Activated B cell treated with CpG ODN at 0.5 μM for 24 hours (primary cell): ENCODE measurements at regions not wholly inside any gene's neighbourhood (a gene's known extent, or its start where the extent isn't known, plus 50 kb on each side); places are given as distances from the start of the nearest gene placed in this dataset.

Experiments
- ATAC-seq: fragments of 200-7000 bp; cut with Tn5 transposase; one replicate; pipeline ENCODE4 v1.10.0; 2021; ENCODE audit warnings: low read depth, mild to moderate bottlenecking, moderate library complexity
- CTCF ChIA-PET: fragments of 350-600 bp; sonication (Branson Sonifier 250); formaldehyde crosslinking; loops from one replicate; lab custom pipeline; 2021; ENCODE audit warnings: antibody characterized with exemption; lab: Charles Lee
- POLR2A ChIA-PET: fragments of 350-600 bp; sonication (Branson Sonifier 250); formaldehyde crosslinking; loops from one replicate; lab custom pipeline; 2021; ENCODE audit warnings: antibody characterized with exemption; lab: Charles Lee
- DNase-seq: peaks from one replicate; pipeline ENCODE4 v3.0.0; 2022
- H3K27ac Mint-ChIP-seq: one replicate; pipeline ENCODE4 v1.8.0; 2020; ENCODE audit warnings: mixed read lengths
- H3K27me3 Mint-ChIP-seq: one replicate; pipeline ENCODE4 v1.8.0; 2021; ENCODE audit warnings: mixed read lengths
- H3K36me3 Mint-ChIP-seq: one replicate; pipeline ENCODE4 v1.8.0; 2021; ENCODE audit warnings: low read depth, mixed read lengths
- H3K4me1 Mint-ChIP-seq: one replicate; pipeline ENCODE4 v1.8.0; 2021; ENCODE audit warnings: mixed read lengths
- H3K4me3 Mint-ChIP-seq: one replicate; pipeline ENCODE4 v1.8.0; 2020; ENCODE audit warnings: mild to moderate bottlenecking, mixed read lengths
- H3K9me3 Mint-ChIP-seq: one replicate; pipeline ENCODE4 v1.8.0; 2020; ENCODE audit warnings: mixed read lengths
- CTCF ChIP-seq: fragments of 200-600 bp; IDR thresholded peaks from one replicate; pipeline ENCODE4 v1.8.0; 2022; ENCODE audit warnings: antibody characterized with exemption, mild to moderate bottlenecking
- intact Hi-C: fragments of 100-400 bp; cut with micrococcal nuclease; formaldehyde crosslinking; loops from one replicate; pipeline ENCODE4 v1.15.1; 2024

GRCh38 chr4:143763587-143763986, 63.1 kb upstream of the FREM3 start:
- ChIA-PET POLR2A (no interaction called here), CTCF (no interaction called here)
- TF ChIP-seq CTCF = no peak
- no peak overlapping the region for H3K4me3 Mint-ChIP-seq
- H3K36me3 Mint-ChIP-seq = no peaks in the 10 kb centered on the region
- no peaks in the 10 kb centered on the region for H3K27me3 Mint-ChIP-seq
- no peak overlapping the region for H3K27ac Mint-ChIP-seq
- DNase-seq = no peak
- intact Hi-C loops = no loop called here
- no peaks in the 10 kb centered on the region for H3K9me3 Mint-ChIP-seq
- ATAC-seq = no peak
- peaks cover 3% of the 10 kb centered on the region for H3K4me1 Mint-ChIP-seq

- TF ChIP-seq CTCF = no peak
- H3K36me3 Mint-ChIP-seq = no peaks in the 10 kb centered on the region
- no peak overlapping the region for H3K27ac Mint-ChIP-seq
- intact Hi-C loops = no loop called here
- CTCF ChIA-PET = no interaction called here
- no peaks in the 10 kb centered on the region for H3K27me3 Mint-ChIP-seq
- POLR2A ChIA-PET = no interaction called here
- DNase-seq (no peak), ATAC-seq (no peak)
- H3K4me1 Mint-ChIP-seq = peaks cover 3% of the 10 kb centered on the region
- no peak overlapping the region for H3K4me3 Mint-ChIP-seq
- H3K9me3 Mint-ChIP-seq = no peaks in the 10 kb centered on the region
Observed at GRCh38 chr4:143762511-143762910, 62.0 kb upstream of the FREM3 start.
